Activated T-helper 17 cell treated with anti-CD3 and anti-CD28 coated beads, Interleukin-2, amount 50 U/mL, for 72 hours (primary cell): ENCODE measurements at regions not wholly inside any gene's neighbourhood (a gene's known extent, or its start where the extent isn't known, plus 50 kb on each side); places are given as distances from the start of the nearest gene placed in this dataset.
A peak's percentile ranks its signal among the peaks of the same experiment; 100 is the strongest.

Experiments used
- ATAC-seq: fragments of 150-1000 bp; cut with Tn5 transposase; replicated peaks from 2 replicates; pipeline ENCODE4 v1.10.0; 2021; ENCODE audit warnings: mild to moderate bottlenecking, moderate library complexity
- H3K27ac Mint-ChIP-seq: one replicate; pipeline ENCODE4 v1.8.0; 2022; ENCODE audit warnings: mixed read lengths
- H3K27me3 Mint-ChIP-seq: one replicate; pipeline ENCODE4 v1.8.0; 2022; ENCODE audit warnings: mixed read lengths
- H3K36me3 Mint-ChIP-seq: one replicate; pipeline ENCODE4 v1.8.0; 2022; ENCODE audit warnings: low read depth, mild to moderate bottlenecking, mixed read lengths
- H3K4me1 Mint-ChIP-seq: one replicate; pipeline ENCODE4 v1.8.0; 2022; ENCODE audit warnings: mixed read lengths
- H3K4me3 Mint-ChIP-seq: one replicate; pipeline ENCODE4 v1.8.0; 2022; ENCODE audit warnings: mild to moderate bottlenecking, mixed read lengths
- H3K9me3 Mint-ChIP-seq: one replicate; pipeline ENCODE4 v1.8.0; 2022; ENCODE audit warnings: mixed read lengths

DNA sequence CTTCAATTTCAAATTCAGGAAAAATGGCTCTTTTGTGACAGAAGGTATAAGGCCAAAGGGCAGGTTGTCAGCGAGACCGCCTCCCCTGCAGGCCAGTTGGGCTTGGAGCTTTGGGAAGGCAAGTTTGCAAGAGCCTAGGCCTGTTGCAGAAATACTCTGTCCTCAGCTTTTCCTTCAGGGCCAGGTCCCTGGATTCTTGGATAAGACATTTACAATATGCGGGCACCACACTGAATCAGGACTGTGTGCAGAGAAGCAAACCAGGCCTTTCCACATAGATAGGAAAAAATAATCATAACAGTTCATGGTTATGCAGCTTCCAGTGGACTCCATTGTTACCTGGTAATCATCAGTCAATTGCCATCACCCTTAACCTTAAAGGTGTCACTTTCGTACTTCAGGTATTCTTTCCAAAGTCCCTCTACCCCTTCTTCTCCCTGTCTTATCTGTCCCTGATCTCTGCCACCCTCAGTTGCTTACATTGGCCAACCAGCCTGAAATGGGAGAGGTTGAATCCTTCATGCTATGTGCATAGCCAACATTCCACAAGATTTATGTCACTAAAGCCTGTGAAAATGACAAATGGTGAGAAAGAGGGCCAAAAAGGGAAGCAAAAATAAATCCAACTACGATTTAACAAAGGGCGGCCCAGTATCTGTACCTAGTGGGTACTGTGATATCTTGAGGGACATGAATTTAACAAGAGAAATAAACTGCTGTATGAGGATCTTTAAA, 304.5 kb upstream of the NFE2L3 start:
- Mint-ChIP-seq H3K27ac (no peak overlapping the region), H3K4me3 (no peak overlapping the region), H3K27me3 (peaks cover 57% of the 10 kb centered on the region), H3K4me1 (peaks cover 5% of the 10 kb centered on the region), H3K36me3 (peaks cover 8% of the 10 kb centered on the region), H3K9me3 (no peaks in the 10 kb centered on the region)
- ATAC-seq, result no peak

DNA sequence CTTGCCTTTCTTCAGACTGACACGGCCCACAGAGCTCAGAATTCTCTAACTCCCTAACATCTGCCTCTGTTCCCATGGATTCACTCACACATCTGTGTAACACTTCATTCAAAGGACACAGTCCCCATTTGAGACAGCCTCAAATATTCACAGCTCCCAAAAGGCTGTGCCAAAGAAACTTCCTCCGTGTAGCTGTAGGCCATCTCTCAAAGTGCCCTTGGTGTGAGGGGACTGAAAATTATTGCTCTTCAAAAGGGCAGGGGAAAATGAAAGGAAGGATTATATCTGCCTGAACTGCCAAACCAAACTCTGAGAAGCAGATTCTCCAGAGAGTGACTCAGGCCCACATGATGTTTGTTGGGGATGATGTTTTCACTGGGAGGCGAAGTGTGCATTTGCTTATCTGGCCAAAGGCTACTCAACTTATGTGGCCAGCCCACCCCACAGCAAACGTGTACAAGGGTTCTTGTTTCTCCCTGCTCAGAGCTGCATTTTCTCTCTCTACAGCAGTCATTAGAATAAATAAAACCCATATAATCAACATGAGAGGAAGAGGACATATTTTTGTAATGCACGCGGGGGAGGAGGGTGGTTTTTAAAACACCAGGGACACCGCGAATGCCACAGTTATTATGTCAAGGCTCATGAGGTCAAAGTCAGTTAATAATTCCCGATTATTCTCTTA, 302.4 kb upstream of the NFE2L3 start:
- Mint-ChIP-seq H3K27ac (no peak overlapping the region), H3K27me3 (peaks cover 59% of the 10 kb centered on the region), H3K36me3 (peaks cover 13% of the 10 kb centered on the region), H3K4me1 (peaks cover 5% of the 10 kb centered on the region), H3K9me3 (no peaks in the 10 kb centered on the region), H3K4me3 (no peak overlapping the region)
- ATAC-seq, result no peak

DNA sequence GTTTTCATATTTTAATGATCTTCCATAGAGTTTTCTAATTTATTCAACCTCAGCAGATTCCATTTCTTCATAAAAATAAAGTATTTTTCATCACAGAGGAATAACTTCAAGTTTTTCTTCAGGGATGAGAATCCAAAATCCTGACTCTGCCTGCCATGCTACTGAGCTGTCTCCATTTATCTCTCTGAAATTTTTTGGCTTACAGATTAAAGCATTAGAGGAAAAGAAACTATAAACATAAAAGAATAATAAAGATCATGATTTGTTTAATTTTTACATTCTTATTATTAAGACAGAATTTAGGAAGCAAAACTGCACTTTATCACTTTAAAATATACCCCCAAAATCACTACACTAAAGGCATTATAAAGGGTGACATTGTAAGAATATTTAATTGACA, 301.8 kb upstream of the NFE2L3 start:
- H3K4me3 Mint-ChIP-seq, result no peak overlapping the region
- H3K4me1 Mint-ChIP-seq, result peaks cover 5% of the 10 kb centered on the region
- H3K9me3 Mint-ChIP-seq, result no peaks in the 10 kb centered on the region
- ATAC-seq, result no peak
- H3K36me3 Mint-ChIP-seq, result peaks cover 13% of the 10 kb centered on the region
- H3K27ac Mint-ChIP-seq, result no peak overlapping the region
- H3K27me3 Mint-ChIP-seq, result peaks cover 65% of the 10 kb centered on the region

DNA sequence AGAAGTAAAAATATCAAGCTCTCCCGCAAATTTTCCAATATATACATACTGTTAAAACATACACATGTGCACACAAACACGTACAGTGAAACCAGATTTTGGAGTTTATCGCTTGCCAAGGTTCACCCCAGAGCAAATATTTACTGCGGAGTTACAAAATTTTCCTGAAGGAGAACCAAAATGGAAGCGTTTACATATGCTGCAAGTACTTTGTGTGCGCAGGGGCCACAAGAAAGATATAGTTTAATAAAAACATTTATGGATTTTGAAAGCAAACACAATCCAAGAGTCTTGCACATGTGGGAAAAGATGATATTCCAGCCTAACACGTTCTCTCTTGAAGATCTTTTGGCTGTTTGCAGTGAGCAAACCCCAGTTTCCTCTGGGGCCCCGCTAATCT, 301.3 kb upstream of the NFE2L3 start:
- no peak for ATAC-seq
- Mint-ChIP-seq H3K4me1 (peaks cover 5% of the 10 kb centered on the region), H3K36me3 (peaks cover 13% of the 10 kb centered on the region), H3K27me3 (peaks cover 60% of the 10 kb centered on the region), H3K4me3 (no peak overlapping the region), H3K27ac (no peak overlapping the region), H3K9me3 (no peaks in the 10 kb centered on the region)

DNA sequence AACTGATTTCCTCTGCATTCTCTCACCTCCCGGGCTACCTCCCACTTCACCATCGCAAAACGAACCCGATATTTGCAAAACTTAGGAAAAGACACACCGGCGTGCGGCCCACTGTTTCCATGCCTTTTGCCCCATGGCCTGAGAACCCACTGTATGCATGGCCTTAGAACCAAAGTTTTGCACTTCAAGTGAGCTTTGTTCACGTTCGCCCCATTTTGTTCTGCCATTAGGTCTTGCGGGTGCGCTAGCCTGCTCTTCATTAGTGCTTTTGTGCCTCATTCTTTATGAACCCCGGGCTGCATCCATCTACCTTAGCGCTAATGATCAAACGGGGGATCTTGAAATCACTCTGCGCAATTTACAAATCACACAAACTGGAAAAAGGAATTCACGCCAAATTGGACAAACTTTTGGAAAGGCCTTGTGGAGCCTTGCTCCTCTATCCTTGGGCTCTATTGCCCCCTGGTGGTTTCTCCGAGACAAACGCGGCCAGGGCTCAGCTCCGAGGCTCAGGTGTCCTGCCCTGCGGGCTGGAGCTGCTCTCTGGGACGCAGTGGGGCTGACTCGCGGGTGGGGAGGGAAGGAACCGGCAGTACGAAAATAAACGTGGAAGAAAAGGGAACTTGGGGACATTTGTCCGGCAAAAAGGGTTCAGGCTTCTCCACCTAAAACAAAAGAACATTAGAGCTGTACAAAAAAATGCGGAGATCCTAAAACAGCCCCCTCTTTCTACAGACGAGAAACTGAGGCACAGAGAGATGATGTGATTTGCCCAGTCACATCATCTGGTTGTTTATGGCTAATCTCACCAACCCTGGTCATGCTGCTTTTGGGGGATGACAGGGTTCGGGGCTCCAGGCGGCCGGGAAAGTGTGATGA, 300.4 kb upstream of the NFE2L3 start:
- Mint-ChIP-seq H3K36me3 (peaks cover 13% of the 10 kb centered on the region), H3K9me3 (no peaks in the 10 kb centered on the region), H3K27me3 (peaks cover 55% of the 10 kb centered on the region), H3K4me3 (peak overlapping the region; percentile 75), H3K27ac (no peak overlapping the region), H3K4me1 (peaks cover 5% of the 10 kb centered on the region)
- peak; percentile 74 for ATAC-seq

DNA sequence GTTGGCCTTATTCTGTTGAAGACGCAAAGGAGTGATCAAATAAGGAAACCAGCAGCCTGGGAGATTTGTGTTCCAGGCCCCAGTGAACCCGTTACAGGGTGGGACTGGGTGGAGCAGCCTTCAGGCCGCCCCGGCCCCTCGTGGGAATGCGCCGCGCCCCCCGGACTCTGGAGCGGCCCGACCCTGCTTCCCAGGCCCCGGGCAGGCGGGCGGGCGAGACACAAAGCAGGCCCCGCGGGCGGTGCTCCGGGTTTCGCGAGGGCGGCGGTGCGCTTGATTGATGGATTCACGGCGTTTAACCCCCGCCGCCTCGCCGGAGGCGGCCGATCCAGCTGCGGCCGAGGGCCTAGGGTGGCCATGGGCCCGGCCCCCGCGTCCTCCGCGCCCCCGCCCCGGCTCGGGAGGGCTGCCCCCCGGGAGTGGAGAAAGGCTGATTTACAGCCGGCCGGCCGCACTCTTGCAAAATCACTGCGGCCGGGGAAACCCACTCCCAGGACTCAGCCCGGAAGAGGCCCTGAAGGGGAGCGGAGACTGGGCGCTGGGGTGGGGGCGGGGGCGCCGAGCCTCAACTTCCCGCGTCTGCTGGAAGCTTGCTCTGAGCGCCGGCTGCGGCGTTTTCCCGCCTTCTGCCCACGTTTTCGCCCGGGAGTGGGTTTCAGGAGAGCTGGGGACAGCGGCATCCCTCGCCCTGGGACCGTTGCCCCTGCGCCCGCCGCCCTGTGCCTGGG, 299.6 kb upstream of the NFE2L3 start:
- H3K27me3 Mint-ChIP-seq, result peaks cover 55% of the 10 kb centered on the region
- no peak for ATAC-seq
- peaks cover 5% of the 10 kb centered on the region for H3K4me1 Mint-ChIP-seq
- H3K27ac Mint-ChIP-seq, result no peak overlapping the region
- no peaks in the 10 kb centered on the region for H3K9me3 Mint-ChIP-seq
- H3K36me3 Mint-ChIP-seq, result peaks cover 13% of the 10 kb centered on the region
- peak overlapping the region; percentile 75 for H3K4me3 Mint-ChIP-seq

DNA sequence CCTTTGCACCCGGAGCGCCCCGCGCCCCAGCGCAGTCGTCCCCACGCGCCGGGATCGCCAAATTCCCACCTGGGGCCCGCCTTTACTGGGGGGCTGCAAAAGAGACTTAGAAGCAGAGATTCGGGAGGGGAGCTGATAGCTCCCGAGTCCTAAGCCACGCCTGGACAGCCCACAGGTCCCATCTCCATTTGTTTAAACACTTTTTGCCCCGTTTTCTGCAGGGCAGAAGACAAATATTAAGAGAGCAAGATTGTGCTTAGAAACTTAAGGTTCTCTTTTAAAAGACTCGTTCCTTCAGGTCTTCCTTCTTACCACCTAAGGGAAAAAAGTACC, 299.1 kb upstream of the NFE2L3 start:
- Mint-ChIP-seq H3K4me1 (peaks cover 5% of the 10 kb centered on the region), H3K27ac (no peak overlapping the region), H3K9me3 (no peaks in the 10 kb centered on the region), H3K4me3 (peak overlapping the region; percentile 38), H3K36me3 (peaks cover 13% of the 10 kb centered on the region), H3K27me3 (peaks cover 52% of the 10 kb centered on the region)
- ATAC-seq, result no peak

DNA sequence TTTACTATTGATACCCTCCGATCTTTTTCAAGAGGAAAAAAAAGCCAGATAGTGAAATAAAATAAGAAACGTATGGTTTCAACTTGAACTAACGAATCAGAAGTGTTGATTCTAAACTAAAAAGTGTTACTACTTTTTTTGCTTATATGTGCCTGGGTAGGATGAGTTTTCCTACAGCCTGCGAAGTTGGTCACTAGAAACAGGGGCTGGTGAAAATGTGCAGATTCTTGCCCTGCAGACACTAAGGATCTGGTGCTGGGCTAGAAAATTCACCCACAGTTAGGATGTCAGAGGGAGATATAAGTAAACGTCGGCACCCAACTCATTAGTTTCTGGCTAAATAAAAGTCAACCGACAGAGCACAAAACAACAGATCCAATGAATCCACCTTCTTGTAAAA, 298.7 kb upstream of the NFE2L3 start:
- no peak for ATAC-seq
- H3K4me3 Mint-ChIP-seq, result peak overlapping the region; percentile 38
- H3K27ac Mint-ChIP-seq, result no peak overlapping the region
- H3K27me3 Mint-ChIP-seq, result peaks cover 52% of the 10 kb centered on the region
- H3K4me1 Mint-ChIP-seq, result peaks cover 5% of the 10 kb centered on the region
- H3K9me3 Mint-ChIP-seq, result no peaks in the 10 kb centered on the region
- peaks cover 13% of the 10 kb centered on the region for H3K36me3 Mint-ChIP-seq

DNA sequence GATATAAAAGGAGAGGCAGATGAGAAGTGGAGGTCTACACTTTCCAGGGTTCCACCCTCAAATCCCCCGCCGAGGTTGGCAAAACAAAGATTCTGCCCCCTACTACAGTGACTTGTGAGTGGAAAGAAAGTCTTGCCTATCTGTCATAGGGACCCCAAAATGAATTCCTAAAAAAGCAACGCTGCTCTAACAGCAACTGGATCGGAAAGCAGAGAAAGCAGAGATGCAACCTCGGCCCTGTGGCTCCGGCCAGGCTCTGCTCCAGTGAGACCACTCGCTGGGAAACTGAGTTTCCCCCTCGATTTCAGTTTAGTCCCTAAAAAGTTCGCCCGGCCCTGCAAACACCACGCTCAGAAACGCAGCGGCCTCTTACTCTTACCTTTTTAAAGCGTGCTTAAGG, 297.9 kb upstream of the NFE2L3 start:
- H3K27me3 Mint-ChIP-seq, result peaks cover 49% of the 10 kb centered on the region
- H3K4me3 Mint-ChIP-seq, result no peak overlapping the region
- ATAC-seq, result no peak
- no peaks in the 10 kb centered on the region for H3K9me3 Mint-ChIP-seq
- peaks cover 16% of the 10 kb centered on the region for H3K36me3 Mint-ChIP-seq
- H3K27ac Mint-ChIP-seq, result no peak overlapping the region
- peaks cover 5% of the 10 kb centered on the region for H3K4me1 Mint-ChIP-seq

DNA sequence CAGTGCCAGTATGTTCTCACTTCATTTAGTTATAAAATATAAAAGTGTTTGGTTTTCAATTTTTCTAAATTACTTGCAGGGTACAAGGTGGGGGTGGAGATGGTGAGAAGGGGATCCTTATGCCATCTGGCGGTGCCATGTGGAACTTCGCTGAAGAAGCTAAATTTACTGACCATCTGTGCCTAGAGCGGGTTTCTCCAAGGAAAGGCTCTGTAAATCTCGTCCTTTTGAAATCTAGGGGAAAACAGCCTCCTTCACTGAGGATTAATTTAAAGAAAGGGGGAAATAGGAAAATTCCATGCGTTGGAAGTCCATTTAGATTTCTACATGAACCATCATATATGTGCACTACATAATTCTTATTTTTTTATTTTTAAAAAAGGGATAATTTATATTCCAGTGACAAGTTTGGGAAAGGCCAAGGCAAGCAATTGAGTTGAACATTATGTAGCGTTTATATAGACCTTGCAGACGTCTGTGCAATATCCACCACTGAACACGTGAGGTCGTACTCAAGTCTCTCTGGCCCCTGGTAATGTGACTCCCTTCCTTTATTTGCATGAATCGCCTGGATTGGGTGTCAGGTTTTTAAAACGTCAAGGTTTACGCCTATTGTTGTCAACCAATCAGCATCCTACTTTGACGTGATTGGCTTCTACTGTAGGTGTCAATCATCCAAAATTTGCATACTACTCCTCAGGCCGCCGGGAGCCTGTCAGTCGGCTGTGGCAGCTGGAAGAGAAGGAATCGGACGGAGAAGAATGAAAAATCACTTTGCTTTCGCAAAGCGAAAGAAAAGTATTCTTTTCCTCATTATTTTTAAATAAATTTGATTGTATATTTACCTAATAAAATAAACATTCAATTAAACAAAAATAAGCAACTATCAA, 297.1 kb upstream of the NFE2L3 start:
- H3K27me3 Mint-ChIP-seq, result peaks cover 49% of the 10 kb centered on the region
- ATAC-seq, result peak; percentile 8
- H3K4me1 Mint-ChIP-seq, result peaks cover 5% of the 10 kb centered on the region
- no peaks in the 10 kb centered on the region for H3K9me3 Mint-ChIP-seq
- no peak overlapping the region for H3K4me3 Mint-ChIP-seq
- peaks cover 24% of the 10 kb centered on the region for H3K36me3 Mint-ChIP-seq
- no peak overlapping the region for H3K27ac Mint-ChIP-seq

DNA sequence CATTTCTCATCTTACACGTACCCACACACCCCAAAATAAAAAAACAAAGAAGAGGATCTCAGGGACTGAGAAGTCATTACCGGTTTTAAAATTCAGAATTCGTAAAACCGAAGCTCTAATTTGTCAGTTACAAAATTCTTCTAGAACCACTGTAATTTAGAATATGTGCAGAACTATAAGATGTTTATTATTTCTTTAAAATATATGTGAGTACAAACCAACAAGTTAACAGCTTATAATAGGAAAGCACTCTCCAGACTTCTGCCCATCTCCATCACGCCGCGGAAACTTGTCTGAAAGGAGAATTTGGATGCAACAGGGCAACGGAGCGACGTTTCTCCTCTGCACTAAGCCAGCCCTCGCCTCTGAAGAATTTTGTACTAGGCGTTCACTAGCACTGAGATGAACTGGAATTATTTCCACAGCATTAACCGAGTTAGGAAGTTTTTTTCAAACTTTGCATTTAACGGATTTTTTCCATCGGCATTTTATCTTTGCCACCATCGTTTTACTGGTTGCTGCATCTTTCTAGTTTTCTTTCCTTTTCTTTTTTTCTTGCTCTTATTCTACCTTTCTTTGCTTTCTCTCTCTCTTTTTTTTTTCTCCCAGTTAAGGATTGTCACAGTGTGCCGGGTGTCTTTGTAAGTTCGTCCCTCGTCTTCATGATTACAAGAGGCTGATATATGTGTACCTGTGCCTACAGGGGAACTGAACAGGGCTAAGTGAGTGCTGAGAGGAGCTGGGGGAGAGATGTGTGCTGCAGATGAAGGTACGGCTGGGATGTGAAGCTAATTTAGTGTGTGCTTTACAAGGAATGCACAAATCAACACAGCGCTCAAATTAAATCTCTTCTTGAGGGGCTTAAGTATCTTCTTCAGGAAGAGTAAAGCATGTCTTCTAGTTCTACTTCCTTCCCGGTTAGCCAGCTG, 295.9 kb upstream of the NFE2L3 start:
- H3K4me3 Mint-ChIP-seq, result no peak overlapping the region
- H3K27me3 Mint-ChIP-seq, result peaks cover 44% of the 10 kb centered on the region
- no peak for ATAC-seq
- H3K9me3 Mint-ChIP-seq, result no peaks in the 10 kb centered on the region
- no peak overlapping the region for H3K27ac Mint-ChIP-seq
- H3K36me3 Mint-ChIP-seq, result peaks cover 26% of the 10 kb centered on the region
- peaks cover 5% of the 10 kb centered on the region for H3K4me1 Mint-ChIP-seq

DNA sequence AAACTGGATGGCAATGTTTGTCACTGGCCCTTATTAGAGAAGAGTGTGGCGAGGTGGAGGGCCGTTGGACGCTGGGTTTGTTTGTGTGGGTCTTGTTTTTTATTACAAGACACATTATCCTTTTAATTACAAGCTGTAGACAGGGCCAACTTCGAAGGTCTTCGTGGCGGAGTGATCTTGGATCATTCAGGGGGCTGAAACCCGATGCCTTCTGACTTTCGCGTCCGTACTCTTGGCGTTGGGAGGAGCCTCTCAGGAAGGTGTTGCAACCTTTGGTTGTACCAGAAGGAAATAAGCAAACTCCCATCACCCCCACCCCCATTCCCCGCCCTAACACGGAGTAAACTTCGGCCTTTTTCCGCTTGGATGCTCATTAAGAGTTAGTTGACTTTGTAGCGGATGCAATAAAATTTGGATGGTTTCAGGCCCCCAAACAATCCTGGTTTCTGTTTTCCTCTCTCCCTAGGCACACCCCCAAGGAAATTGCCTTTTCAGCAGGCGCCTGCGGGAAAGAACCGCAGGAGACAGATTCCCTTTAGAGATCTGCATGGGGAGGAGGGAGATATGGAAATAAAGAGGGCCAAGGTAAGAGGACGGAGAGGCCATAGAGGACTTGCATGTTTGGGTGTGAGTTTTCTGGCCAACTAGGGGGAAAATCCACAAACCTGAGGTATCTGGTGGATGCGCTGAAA, 294.5 kb upstream of the NFE2L3 start:
- no peak for ATAC-seq
- Mint-ChIP-seq H3K36me3 (peaks cover 29% of the 10 kb centered on the region), H3K9me3 (peaks cover 8% of the 10 kb centered on the region), H3K27me3 (peaks cover 47% of the 10 kb centered on the region), H3K4me3 (no peak overlapping the region), H3K4me1 (peaks cover 4% of the 10 kb centered on the region), H3K27ac (no peak overlapping the region)
